SK-MEL-5 (cell line): ENCODE measurements at regions not wholly inside any gene's neighbourhood (a gene's known extent, or its start where the extent isn't known, plus 50 kb on each side); places are given as distances from the start of the nearest gene placed in this dataset.
"Not testable (repeated sequence)": the region's sequence is repeated elsewhere in the genome, so short reads cannot be mapped to it uniquely, and the experiment has no call there.

Experiments
- DNase-seq: peaks from one replicate; pipeline ENCODE4 v3.0.0-alpha.2; 2016; ENCODE audit warnings: low read depth, low spot score
- in situ Hi-C: cut with HindIII; loops from 2 replicates; pipeline ENCODE4 v1.10.0; 2016; ENCODE audit warnings: low sequenced_read_pairs, high pct_unique_total_duplicates, low pct_unique_long_range_greater_than_20kb

- no peak for DNase-seq
- in situ Hi-C loops: no loop called here
These were observed 79.0 kb upstream of the CDH7 start for GRCh38 chr18:65671621-65672415.

GRCh38 chr18:65670145-65670544 is 80.7 kb upstream of the CDH7 start:
- in situ Hi-C loops: not testable (repeated sequence)

GRCh38 chr18:65661391-65661790 is 89.4 kb upstream of the CDH7 start:
- in situ Hi-C loops: no loop called here
- no peak for DNase-seq

More at GRCh38 chr18:65670145-65670544, 80.7 kb upstream of the CDH7 start:
- not testable (repeated sequence) for DNase-seq

- in situ Hi-C loops: no loop called here
- DNase-seq: no peak
These were observed 90.9 kb upstream of the CDH7 start for GRCh38 chr18:65659912-65660311.

- in situ Hi-C loops: no loop called here
- DNase-seq: no peak
These were observed 91.5 kb upstream of the CDH7 start for GRCh38 chr18:65659312-65659711.

GRCh38 chr18:65651192-65651591 is 99.6 kb upstream of the CDH7 start:
- in situ Hi-C loops: no loop called here
- no peak for DNase-seq

- DNase-seq: no peak
- in situ Hi-C loops: no loop called here
These were observed 118.6 kb upstream of the CDH7 start for GRCh38 chr18:65632236-65632635.

GRCh38 chr18:65631766-65632165 is 119.0 kb upstream of the CDH7 start:
- DNase-seq: no peak
- in situ Hi-C loops: no loop called here

GRCh38 chr18:65628390-65628789 is 122.4 kb upstream of the CDH7 start:
- in situ Hi-C loops: no loop called here
- DNase-seq: no peak

- DNase-seq: no peak
These were observed 127.1 kb upstream of the CDH7 start for GRCh38 chr18:65623676-65624075.

GRCh38 chr18:65622436-65622835 is 128.4 kb upstream of the CDH7 start:
- in situ Hi-C loops: no loop called here
- no peak for DNase-seq

More at GRCh38 chr18:65623676-65624075, 127.1 kb upstream of the CDH7 start:
- in situ Hi-C loops: no loop called here

- in situ Hi-C loops: no loop called here
- DNase-seq: no peak
These were observed 130.6 kb upstream of the CDH7 start for GRCh38 chr18:65620076-65620696.

GRCh38 chr18:65610939-65611338 is 139.9 kb upstream of the CDH7 start:
- in situ Hi-C loops: no loop called here
- no peak for DNase-seq

GRCh38 chr18:65608471-65608870 is 142.3 kb upstream of the CDH7 start:
- in situ Hi-C loops: no loop called here
- DNase-seq: no peak

GRCh38 chr18:65607161-65607560 is 143.7 kb upstream of the CDH7 start:
- in situ Hi-C loops: no loop called here
- DNase-seq: no peak

GRCh38 chr18:65606551-65607130 is 144.2 kb upstream of the CDH7 start:
- no peak for DNase-seq
- in situ Hi-C loops: no loop called here

- DNase-seq, in situ Hi-C loops: not testable (repeated sequence)
These were observed 145.5 kb upstream of the CDH7 start for GRCh38 chr18:65605352-65605751.

GRCh38 chr18:65601775-65602174 is 149.0 kb upstream of the CDH7 start:
- in situ Hi-C loops: no loop called here
- DNase-seq: no peak

- in situ Hi-C loops: no loop called here
These were observed 158.4 kb upstream of the CDH7 start for GRCh38 chr18:65592435-65592834.

More at GRCh38 chr18:65592435-65592834, 158.4 kb upstream of the CDH7 start:
- no peak for DNase-seq
